CD4-positive, alpha-beta T cell treated with Interferon gamma for 1 hour (primary cell): ENCODE measurements at regions not wholly inside any gene's neighbourhood (a gene's known extent, or its start where the extent isn't known, plus 50 kb on each side); places are given as distances from the start of the nearest gene placed in this dataset.
A peak's percentile ranks its signal among the peaks of the same experiment; 100 is the strongest.
"Not testable (repeated sequence)": the region's sequence is repeated elsewhere in the genome, so short reads cannot be mapped to it uniquely, and the experiment has no call there.

Source experiments
- DNase-seq: peaks from one replicate; pipeline ENCODE4 v3.0.0-alpha.2; 2020

- DNase-seq = not testable (repeated sequence)
Measured at GRCh38 chr20:26373066-26373465, 676.4 kb upstream of the ZNF337 start.

- no peak for DNase-seq
Measured at GRCh38 chr20:26354511-26354910, 657.9 kb upstream of the ZNF337 start.

GRCh38 chr20:26347396-26347795 lies 650.7 kb upstream of the ZNF337 start:
- DNase-seq = no peak

GRCh38 chr20:26340460-26341065 lies 643.9 kb upstream of the ZNF337 start:
- DNase-seq = peak; percentile 0

GRCh38 chr20:26324177-26324576 lies 627.5 kb upstream of the ZNF337 start:
- no peak for DNase-seq

GRCh38 chr20:26315054-26315453 lies 618.4 kb upstream of the ZNF337 start:
- no peak for DNase-seq

GRCh38 chr20:26309720-26310119 lies 613.1 kb upstream of the ZNF337 start:
- DNase-seq = not testable (repeated sequence)

GRCh38 chr20:26308961-26309360 lies 612.3 kb upstream of the ZNF337 start:
- no peak for DNase-seq

GRCh38 chr20:26295006-26295405 lies 598.4 kb upstream of the ZNF337 start:
- no peak for DNase-seq

- DNase-seq = not testable (repeated sequence)
Measured at GRCh38 chr20:26288379-26289061, 591.9 kb upstream of the ZNF337 start.

- no peak for DNase-seq
Measured at GRCh38 chr20:26279238-26279637, 582.6 kb upstream of the ZNF337 start.

- DNase-seq = no peak
Measured at GRCh38 chr20:26277339-26277738, 580.7 kb upstream of the ZNF337 start.

- DNase-seq = no peak
Measured at GRCh38 chr20:26276554-26277210, 580.0 kb upstream of the ZNF337 start.

- DNase-seq = not testable (repeated sequence)
Measured at GRCh38 chr20:26268762-26269161, 572.1 kb upstream of the ZNF337 start.

- DNase-seq = not testable (repeated sequence)
Measured at GRCh38 chr20:26260925-26261324, 564.3 kb upstream of the ZNF337 start.

- peak; percentile 20 for DNase-seq
Measured at GRCh38 chr20:26252311-26252975, 555.8 kb upstream of the ZNF337 start.

- not testable (repeated sequence) for DNase-seq
Measured at GRCh38 chr20:26251376-26251775, 554.7 kb upstream of the ZNF337 start.

- not testable (repeated sequence) for DNase-seq
Measured at GRCh38 chr20:26250249-26251114, 553.8 kb upstream of the ZNF337 start.

GRCh38 chr20:26243731-26244130 lies 547.1 kb upstream of the ZNF337 start:
- DNase-seq = no peak

GRCh38 chr20:26220609-26221008 lies 524.0 kb upstream of the ZNF337 start:
- not testable (repeated sequence) for DNase-seq

- not testable (repeated sequence) for DNase-seq
Measured at GRCh38 chr20:26219546-26219945, 522.9 kb upstream of the ZNF337 start.

GRCh38 chr20:26218301-26218700 lies 521.6 kb upstream of the ZNF337 start:
- no peak for DNase-seq

GRCh38 chr20:26216025-26216424 lies 519.4 kb upstream of the ZNF337 start:
- no peak for DNase-seq
